ENCODE measurements at regions not wholly inside any gene's neighbourhood (a gene's known extent, or its start where the extent isn't known, plus 50 kb on each side); places are given as distances from the start of the nearest gene placed in this dataset.

DNA sequence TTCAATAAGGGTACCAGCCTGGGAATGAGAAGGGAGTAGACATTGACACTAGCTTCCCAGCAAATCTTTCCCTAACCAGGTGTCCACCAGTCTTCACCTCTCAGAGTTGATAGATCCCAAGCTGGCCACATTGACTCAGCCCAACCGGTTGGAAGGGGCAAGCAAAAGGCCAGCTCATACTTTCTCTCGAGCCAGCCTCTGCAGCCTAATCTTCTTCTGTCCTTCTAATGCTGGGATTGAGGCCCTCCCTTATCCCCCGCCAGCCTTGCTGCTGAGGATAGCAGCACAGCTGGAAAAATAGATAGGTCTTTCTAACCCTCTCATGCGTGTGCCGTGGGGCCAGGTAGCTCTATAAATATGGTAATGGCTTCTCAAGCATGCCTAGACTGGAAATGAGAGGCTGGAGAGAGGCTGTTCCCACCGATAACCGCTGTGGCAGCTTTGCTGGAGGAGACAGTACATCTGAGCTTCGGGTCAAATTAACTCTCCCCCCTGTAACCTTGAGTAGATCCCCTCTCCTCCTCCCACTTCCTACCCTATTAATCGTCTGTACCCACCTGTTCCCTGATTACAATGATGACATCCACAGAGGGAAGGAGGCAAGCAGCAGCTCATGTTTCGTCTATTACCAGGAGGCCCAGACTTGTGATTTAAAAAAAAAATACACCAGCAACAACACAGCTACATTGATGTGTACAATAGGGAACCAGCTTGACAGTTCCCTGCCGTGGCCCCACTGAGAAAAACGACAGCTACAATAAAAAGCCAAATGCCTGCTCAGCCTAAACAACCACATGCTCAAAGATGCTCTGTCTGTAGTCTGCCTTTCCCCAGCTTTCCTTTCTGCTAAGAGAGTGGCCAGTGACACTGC, 219.9 kb upstream of the BRINP1 start:
- TF ChIP-seq EZH2phosphoT487 (IDR thresholded peaks at IDR 0.05; ENCODE audit: low read length), result no peak
- no peak for TF ChIP-seq EZH2 (optimal IDR thresholded peaks at IDR 0.05; ENCODE audit: low read depth, low read length)

All from MM.1S (cell line).